Inflammatory macrophage (primary cell): ENCODE measurements at regions not wholly inside any gene's neighbourhood (a gene's known extent, or its start where the extent isn't known, plus 50 kb on each side); places are given as distances from the start of the nearest gene placed in this dataset.

Experiments
- DNase-seq, 2 donors: peaks; one replicate each; pipeline ENCODE4 v3.0.0-alpha.2; 2020 to 2022

GRCh38 chr4:175947117-175947722 lies 118.4 kb upstream of the WDR17 start:
- DNase-seq: peak; percentile 36 to 53

- DNase-seq: no peak
Observed at GRCh38 chr4:175951794-175952193, 113.8 kb upstream of the WDR17 start.

- DNase-seq: no peak
Observed at GRCh38 chr4:175953116-175953515, 112.5 kb upstream of the WDR17 start.

DNA sequence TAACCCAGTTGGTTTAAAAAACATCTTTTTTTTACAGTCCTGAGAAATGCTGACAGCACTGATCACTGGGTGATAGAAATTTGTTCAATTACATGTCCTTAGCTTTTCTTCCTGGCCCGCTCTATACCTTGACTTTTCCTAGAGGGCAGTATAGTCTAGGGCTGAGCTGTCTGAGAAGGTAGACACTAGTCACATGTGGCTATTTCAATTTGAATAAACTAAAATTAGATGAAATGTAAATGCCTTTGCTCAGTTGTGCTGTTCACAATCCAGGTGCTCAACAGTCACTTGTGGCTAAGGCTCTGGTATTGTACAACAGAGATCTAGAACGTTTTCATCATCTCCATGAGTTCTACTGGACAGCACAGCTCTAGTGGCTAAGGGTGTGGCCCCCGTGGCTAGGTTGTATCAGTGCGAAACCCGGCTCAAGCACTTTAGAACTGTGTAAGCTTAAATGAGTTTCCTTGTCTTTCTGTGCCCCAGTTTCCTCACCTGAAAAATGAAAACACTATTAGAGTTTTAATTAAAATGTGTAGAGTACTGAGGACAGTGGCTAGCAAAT lies 111.6 kb upstream of the WDR17 start:
- no peak for DNase-seq

GRCh38 chr4:175954685-175955084 lies 111.0 kb upstream of the WDR17 start:
- DNase-seq: no peak

GRCh38 chr4:175961604-175962003 lies 104.0 kb upstream of the WDR17 start:
- DNase-seq: no peak

DNA sequence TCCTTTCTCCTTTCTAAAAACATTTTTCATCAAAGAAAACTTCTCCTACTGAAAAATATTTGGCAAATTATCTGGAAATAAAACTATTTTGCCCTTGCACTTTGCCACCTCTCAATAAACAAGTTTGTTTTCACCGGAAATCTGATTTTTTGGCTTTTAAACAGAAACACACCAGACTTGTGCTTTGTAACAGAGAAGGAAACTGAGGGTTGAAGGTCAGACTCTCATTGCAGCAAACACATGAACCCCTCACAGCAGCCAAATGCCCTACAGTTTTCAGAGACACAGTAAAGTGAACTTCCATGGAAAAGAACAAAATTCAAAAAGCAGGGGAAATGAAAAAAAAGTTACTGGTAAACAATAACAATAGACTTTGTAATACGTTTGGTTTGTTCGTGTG lies 95.6 kb upstream of the WDR17 start:
- DNase-seq: no peak

GRCh38 chr4:175970724-175971123 lies 94.9 kb upstream of the WDR17 start:
- no peak for DNase-seq

DNA sequence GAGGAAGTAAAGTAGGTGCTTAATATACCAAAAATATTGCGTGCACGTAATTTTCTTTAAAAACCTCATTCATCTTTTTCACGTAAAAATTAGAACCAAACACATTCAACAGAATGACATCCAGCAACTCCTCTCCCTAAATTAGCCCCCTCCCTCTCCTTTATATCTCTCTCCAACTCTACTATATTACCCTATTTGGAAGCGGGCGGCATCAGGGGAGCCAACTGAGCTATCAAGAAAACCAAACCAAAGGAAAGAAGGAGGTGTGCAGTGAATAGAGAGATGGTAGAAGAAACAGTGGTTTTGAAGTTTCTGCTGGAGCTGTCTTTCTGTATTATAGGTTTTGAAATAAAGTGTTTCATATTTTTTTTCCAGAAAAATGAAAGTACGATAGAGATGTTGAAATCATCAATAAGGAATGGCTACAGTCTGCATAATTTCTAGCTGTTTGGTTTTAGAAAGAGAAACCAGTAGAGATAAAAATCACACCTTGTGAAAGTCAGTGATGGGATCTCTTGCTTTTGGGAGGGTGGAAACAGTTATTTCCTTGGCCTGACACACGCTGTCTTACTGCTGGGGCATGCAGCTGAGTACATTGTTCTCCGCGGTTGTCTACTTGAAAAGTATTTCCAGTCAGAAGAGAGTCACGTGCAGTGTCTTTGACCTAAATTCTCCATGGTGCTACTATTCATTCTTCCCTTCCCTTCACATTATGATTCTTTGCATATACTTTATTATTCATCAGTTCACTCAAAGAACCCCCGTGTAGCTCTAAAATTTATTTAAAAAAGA lies 94.1 kb upstream of the WDR17 start:
- no peak for DNase-seq

- no peak for DNase-seq
Observed at GRCh38 chr4:175973027-175973923, 92.4 kb upstream of the WDR17 start.

DNA sequence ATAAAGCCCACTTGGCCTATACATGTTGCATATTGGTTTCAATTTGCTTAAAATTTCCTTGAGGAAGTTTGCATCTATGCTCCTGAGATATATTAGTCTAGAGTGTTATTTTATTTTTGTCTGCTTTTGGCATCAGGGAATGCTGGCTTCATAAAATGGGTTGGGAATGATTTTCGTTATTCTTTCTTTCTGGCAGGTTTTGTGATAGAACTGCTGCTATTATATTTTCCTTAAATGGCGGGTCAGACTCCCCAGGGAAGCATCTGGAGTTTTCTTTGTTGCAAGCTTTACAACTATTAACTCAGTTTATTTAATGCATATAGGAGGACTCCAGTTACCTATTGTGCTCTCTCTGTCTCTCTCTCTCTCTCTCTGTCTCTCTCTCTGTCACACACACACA lies 82.0 kb upstream of the WDR17 start:
- DNase-seq: no peak

DNA sequence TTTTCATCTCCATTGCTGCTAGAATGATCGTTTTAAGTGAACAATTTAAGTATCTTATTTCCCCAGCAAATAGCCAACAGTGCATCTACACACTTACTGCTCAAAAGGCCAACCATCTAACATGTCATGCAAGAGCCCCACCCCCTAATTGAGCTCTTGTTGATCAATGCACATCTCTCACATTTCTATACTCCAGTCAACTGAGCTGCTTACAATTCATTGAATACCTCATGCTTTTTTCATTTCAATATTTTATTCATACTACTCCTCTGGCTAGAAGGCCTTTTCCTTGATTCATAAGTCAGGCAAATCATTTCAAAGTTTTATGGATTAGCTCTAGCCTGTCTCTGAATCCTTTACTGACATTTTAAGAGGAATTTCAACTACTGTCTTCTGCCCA lies 79.0 kb upstream of the WDR17 start:
- no peak for DNase-seq

GRCh38 chr4:175988511-175988910 lies 77.1 kb upstream of the WDR17 start:
- no peak for DNase-seq

DNA sequence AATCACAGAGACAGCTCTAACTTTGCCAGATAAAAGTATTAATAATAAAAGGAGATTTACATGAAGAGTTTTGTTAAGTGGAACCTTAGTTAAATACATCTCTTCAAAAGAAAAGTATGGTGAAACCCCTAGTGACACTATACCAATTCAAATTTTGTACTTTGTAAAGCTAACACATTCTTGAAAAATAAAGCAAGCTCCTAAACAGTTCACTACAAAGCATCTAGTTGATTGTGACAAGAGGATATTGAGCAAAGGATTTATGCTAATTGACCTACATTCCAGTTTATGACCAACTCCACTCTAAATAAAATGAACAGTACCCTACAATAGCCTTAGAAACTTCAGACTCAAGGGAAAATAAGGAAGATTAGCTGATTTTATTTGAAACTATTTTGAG lies 69.4 kb upstream of the WDR17 start:
- DNase-seq: no peak

- no peak for DNase-seq
Observed at GRCh38 chr4:175997291-175997690, 68.3 kb upstream of the WDR17 start.

DNA sequence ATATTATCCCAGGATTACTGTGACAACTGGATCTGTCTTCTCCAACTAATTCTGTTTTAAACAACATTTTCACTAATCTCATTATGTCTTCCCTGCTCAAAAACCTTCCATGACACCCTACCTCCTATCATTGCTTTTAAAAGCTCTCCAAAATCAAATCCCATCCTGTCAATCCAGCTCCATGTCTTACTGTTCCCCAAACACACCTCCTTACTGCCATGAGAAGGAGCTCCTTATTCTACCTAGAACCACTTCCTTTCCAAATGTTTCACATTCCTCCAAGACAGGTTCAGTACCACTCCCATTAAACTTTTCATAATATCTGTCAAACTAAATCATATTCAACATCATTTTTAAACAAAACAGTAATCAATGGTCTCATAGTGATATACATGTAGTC lies 66.9 kb upstream of the WDR17 start:
- no peak for DNase-seq

- no peak for DNase-seq
Observed at GRCh38 chr4:175999944-176000343, 65.7 kb upstream of the WDR17 start.

DNA sequence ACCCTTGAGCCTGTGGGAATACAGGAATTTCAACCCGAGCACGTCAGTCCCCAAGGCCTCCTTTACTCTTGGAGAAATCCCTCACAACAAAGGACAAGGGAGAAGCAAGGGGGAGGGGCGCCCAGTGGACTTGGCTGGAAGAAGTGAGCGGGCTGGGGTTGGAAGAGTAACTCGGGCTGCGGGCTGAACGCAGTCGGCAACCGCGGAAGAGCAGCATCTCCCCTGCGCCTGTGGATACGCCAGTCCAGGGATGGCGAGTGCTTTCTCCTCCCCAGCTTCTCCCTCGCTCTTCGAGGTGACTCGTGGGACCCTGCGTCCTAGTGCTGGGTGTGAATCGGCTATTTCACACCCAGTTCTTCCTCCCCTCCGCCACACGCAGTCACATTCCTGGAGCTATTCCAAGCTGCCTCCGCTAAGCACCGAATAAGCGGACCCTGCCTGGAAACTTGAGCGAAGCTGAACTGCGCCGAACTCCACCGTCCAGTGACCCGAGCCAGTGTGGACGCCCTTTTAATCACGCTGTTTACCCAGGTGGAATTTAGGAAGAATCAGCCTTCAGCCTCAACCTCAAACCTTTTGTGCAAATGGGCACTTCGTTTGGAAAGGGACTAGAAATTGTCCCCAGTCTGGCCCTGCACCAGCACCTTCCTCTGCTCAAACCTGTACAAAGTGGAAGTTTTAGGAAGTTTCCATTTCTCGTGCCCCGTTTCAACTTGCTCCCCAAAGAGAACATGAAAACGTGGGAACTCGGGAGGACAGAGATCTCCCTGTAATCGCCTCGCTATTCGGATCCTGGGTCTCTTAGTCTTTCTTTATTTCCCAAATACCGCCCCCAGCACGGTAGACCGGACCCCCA lies 64.3 kb upstream of the WDR17 start:
- DNase-seq: peak in 1 of 2 donors; percentile 1

- DNase-seq: peak; percentile 4 to 7
Observed at GRCh38 chr4:176002007-176002613, 63.5 kb upstream of the WDR17 start.

DNA sequence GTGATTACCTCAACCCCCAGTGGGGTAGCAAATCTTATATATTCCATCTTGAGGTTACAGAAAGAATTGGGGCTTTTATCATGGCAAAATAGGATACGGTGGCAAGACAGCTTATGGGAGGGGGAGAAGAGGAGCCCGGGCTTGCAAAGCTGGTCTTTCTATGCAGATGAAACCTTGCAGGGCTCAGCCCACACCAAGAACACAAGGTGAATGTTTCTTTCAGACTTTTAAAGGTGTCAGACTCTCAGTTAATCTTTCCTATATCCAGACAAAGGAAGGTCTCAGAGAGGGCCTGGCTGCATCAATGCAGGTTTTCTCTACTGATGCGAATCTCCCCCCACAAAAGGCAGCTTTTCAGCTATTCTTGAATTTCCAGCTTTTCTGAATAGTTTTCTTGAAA lies 59.9 kb upstream of the WDR17 start:
- no peak for DNase-seq

- DNase-seq: no peak
Observed at GRCh38 chr4:176009254-176009653, 56.4 kb upstream of the WDR17 start.

DNA sequence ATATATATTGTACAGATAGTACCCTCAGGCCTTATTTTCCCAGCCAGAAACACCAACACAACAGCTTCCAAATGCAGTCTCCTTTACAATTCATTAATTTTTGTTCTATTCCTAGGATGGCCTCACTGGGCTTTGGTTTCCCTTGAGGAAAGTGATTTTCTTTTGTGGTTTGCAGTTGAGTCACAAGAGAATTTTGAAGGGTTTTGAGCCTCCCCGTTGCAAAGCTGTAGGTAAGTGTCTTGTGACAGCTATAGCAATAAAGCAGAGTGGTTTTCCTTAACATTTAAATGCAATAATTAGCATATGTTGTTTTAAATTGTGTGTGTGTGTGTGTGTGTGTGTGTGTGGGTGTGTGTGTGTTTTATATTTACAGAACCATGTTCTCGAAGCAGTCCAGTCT lies 54.1 kb upstream of the WDR17 start:
- DNase-seq: no peak
